ENCODE measurements at regions not wholly inside any gene's neighbourhood (a gene's known extent, or its start where the extent isn't known, plus 50 kb on each side); places are given as distances from the start of the nearest gene placed in this dataset. TPM values are rescaled to one million over a fixed set of nuclear protein-coding genes. Genes with fewer than 3 reads are reported as not detected.

- WGBS, 2 experiments (ENCODE audit: low coverage in 1 of 2, low lambda C conversion rate in 2 of 2, missing lambda C conversion rate in 2 of 2) = 15 to 19% methylated on average over 6 of the region's 6 CpGs
- H2AFZ ChIP-seq = no peak overlapping the region
- in situ Hi-C loops (cut with MboI) = no loop called here
- H3K27ac ChIP-seq = no peak overlapping the region
- no peaks in the 10 kb centered on the region for H4K20me1 ChIP-seq (ENCODE audit: insufficient read depth)
- H3K4me2 ChIP-seq (ENCODE audit: unreplicated experiment) = no peak overlapping the region
- H3K4me1 ChIP-seq (ENCODE audit: insufficient read depth) = no peaks in the 10 kb centered on the region
- H3F3A ChIP-seq (ENCODE audit: insufficient read depth) = no peaks in the 10 kb centered on the region
- no peaks in the 10 kb centered on the region for H3K9me2 ChIP-seq (ENCODE audit: insufficient read depth)
- H3K9ac ChIP-seq = no peak overlapping the region
- no peaks in the 10 kb centered on the region for H3K27me3 ChIP-seq (replicated peaks; ENCODE audit: insufficient read depth)
- no peaks in the 10 kb centered on the region for H3K9me3 ChIP-seq (ENCODE audit: low read depth)
- DNase-seq = peak; percentile 8
- no peaks in the 10 kb centered on the region for H3K79me2 ChIP-seq (ENCODE audit: insufficient read depth)
- no peaks in the 10 kb centered on the region for H3K36me3 ChIP-seq (ENCODE audit: low read depth)
- TF ChIP-seq EZH2phosphoT487 (IDR thresholded peaks at IDR 0.05; ENCODE audit: insufficient read depth, low read depth) (no peak), EZH2 (IDR thresholded peaks at IDR 0.05; ENCODE audit: insufficient read depth, poor library complexity, severe bottlenecking) (no peak)
- H3K4me3 ChIP-seq = no peak overlapping the region
These were observed 53.6 kb upstream of the CDH18 start for GRCh38 chr5:20041326-20042274.

- in situ Hi-C loops (cut with MboI) = no loop called here
- DNase-seq = no peak
- H3K9me2 ChIP-seq (ENCODE audit: insufficient read depth) = no peaks in the 10 kb centered on the region
- H4K20me1 ChIP-seq (ENCODE audit: insufficient read depth) = no peaks in the 10 kb centered on the region
- H3K36me3 ChIP-seq (ENCODE audit: low read depth) = no peaks in the 10 kb centered on the region
- H3K4me1 ChIP-seq (ENCODE audit: insufficient read depth) = no peaks in the 10 kb centered on the region
- no peak overlapping the region for H2AFZ ChIP-seq
- H3K9me3 ChIP-seq (ENCODE audit: low read depth) = no peaks in the 10 kb centered on the region
- WGBS, 2 experiments (ENCODE audit: low coverage in 1 of 2, low lambda C conversion rate in 2 of 2, missing lambda C conversion rate in 2 of 2) = 29 to 37% methylated on average over 4 of the region's 4 CpGs
- TF ChIP-seq EZH2phosphoT487 (IDR thresholded peaks at IDR 0.05; ENCODE audit: insufficient read depth, low read depth) (no peak), EZH2 (IDR thresholded peaks at IDR 0.05; ENCODE audit: insufficient read depth, poor library complexity, severe bottlenecking) (no peak)
- no peaks in the 10 kb centered on the region for H3K79me2 ChIP-seq (ENCODE audit: insufficient read depth)
- no peak overlapping the region for H3K9ac ChIP-seq
- H3K4me3 ChIP-seq = no peak overlapping the region
- H3K4me2 ChIP-seq (ENCODE audit: unreplicated experiment) = no peak overlapping the region
- no peaks in the 10 kb centered on the region for H3K27me3 ChIP-seq (replicated peaks; ENCODE audit: insufficient read depth)
- H3F3A ChIP-seq (ENCODE audit: insufficient read depth) = no peaks in the 10 kb centered on the region
- H3K27ac ChIP-seq = no peak overlapping the region
These were observed 52.9 kb upstream of the CDH18 start for GRCh38 chr5:20040901-20041300.

Small RNA genes in the stretch of these regions (small RNA-seq; reads per million reads assigned to genes)
- gene AC093303.1 (ENCODE audit: low read depth, low replicate concordance) = not detected

All from GM23248 (cell line).